Cardiac fibroblast (primary cell): ENCODE measurements at regions not wholly inside any gene's neighbourhood (a gene's known extent, or its start where the extent isn't known, plus 50 kb on each side); places are given as distances from the start of the nearest gene placed in this dataset.
"Not testable (repeated sequence)": the region's sequence is repeated elsewhere in the genome, so short reads cannot be mapped to it uniquely, and the experiment has no call there.

ENCODE experiments used
- DNase-seq, 2 donors: peaks; one replicate each; pipeline versions ENCODE4 v3.0.0 to v3.0.0-alpha.2; 2010; ENCODE audit warnings: low read depth in 2 of 2
- H3K4me3 ChIP-seq, 2 donors: replicated peaks in 1 of 2; 1 replicate in 1 of 2; 2 replicates in 1 of 2; pipeline ENCODE4 v1.5.1; 2011; ENCODE audit warnings: low read depth in 2 of 2, low read length in 2 of 2, mild to moderate bottlenecking in 2 of 2, moderate library complexity in 1 of 2
- TF ChIP-seq, protein P1 (sequence below): IDR thresholded peaks from one replicate; pipeline ENCODE4 v1.5.1; 2011; ENCODE audit warnings: low read depth, mild to moderate bottlenecking, low read length, inconsistent platforms

GRCh38 chr10:21285742-21286331 is 239.6 kb downstream of the SKIDA1 start:
- H3K4me3 ChIP-seq = no peak overlapping the region
- TF ChIP-seq, protein P1, sequence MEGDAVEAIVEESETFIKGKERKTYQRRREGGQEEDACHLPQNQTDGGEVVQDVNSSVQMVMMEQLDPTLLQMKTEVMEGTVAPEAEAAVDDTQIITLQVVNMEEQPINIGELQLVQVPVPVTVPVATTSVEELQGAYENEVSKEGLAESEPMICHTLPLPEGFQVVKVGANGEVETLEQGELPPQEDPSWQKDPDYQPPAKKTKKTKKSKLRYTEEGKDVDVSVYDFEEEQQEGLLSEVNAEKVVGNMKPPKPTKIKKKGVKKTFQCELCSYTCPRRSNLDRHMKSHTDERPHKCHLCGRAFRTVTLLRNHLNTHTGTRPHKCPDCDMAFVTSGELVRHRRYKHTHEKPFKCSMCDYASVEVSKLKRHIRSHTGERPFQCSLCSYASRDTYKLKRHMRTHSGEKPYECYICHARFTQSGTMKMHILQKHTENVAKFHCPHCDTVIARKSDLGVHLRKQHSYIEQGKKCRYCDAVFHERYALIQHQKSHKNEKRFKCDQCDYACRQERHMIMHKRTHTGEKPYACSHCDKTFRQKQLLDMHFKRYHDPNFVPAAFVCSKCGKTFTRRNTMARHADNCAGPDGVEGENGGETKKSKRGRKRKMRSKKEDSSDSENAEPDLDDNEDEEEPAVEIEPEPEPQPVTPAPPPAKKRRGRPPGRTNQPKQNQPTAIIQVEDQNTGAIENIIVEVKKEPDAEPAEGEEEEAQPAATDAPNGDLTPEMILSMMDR = no peak
- peak in 1 of 2 donors; percentile 10 for DNase-seq

DNA sequence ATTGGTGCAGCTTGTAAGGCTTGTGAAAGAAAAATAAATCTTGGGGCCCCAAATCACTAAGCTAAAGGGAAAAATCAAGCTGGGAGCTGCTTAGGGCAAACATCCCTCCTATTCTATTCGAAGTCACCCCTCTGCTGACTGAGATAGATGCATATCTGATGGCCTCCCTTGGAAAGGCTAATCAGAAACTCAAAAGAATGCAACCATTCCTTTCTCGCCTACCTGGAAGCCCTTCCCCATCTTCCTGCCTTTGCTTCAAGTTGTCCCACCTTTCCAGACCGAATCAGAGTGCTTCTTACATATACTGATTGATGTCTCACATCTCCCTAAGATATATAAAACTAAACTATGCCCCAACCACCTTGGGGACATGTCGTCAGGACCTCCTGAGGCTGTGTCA is 240.3 kb downstream of the SKIDA1 start:
- no peak for DNase-seq
- no peak overlapping the region for H3K4me3 ChIP-seq
- TF ChIP-seq, protein P1 = no peak

DNA sequence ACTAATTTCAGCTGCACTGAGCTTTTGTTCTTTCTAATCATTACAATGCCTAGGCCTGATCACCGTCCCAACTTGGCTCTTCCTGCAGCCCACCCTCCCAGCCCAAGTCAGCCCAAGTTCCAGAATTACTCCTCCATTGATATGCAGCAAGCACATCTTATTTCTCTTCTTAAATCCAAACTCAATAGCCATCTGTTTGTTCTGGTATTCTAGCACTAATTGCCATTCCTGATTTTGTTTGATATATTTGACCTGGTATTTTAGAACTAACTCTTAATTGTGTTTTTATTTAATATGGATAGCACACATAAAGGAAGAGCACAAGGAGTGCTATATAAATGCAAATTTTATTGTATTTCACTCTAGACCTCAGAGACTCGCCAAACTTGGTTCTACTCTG is 241.2 kb downstream of the SKIDA1 start:
- H3K4me3 ChIP-seq = no peak overlapping the region
- TF ChIP-seq, protein P1 = no peak
- DNase-seq = no peak

- H3K4me3 ChIP-seq, DNase-seq: not testable (repeated sequence)
These were observed 242.4 kb downstream of the SKIDA1 start for GRCh38 chr10:21283053-21283452.

- TF ChIP-seq, protein P1 = no peak
- DNase-seq = no peak
These were observed 243.6 kb downstream of the SKIDA1 start for GRCh38 chr10:21281765-21282484.

DNA sequence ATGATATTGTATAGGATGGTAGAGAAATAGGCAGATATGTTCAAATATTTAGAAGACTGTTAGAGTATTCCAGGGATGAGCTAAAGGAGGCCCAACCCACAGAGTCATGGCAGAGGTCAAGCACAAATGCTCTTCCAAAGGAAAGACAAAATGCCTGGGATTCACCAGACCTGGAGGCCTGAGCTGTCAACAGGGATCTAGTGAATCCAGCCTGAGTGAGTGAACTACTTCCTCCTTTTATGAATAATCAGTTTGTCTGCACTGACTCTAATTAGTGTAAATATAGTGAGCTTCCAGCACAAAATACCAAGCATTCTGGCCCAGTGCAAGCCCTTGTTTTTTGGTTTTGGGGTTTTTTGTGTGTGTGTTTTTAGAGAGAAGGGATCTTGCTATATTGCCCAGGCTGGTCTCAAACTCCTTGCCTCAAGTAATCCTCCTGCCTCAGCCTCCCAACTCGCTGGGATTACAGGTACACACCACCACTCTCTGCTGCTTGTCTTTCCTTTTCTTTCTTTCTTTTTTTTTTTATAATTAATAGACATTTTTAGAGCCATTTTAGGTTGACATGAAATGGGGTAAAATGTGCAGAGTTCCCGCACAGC is 244.4 kb downstream of the SKIDA1 start:
- H3K4me3 ChIP-seq = no peak overlapping the region
- no peak for DNase-seq
- TF ChIP-seq, protein P1 = no peak

More at GRCh38 chr10:21281765-21282484, 243.6 kb downstream of the SKIDA1 start:
- no peak overlapping the region for H3K4me3 ChIP-seq

- no peak overlapping the region for H3K4me3 ChIP-seq
- TF ChIP-seq, protein P1 = no peak
- DNase-seq = no peak
These were observed 245.4 kb downstream of the SKIDA1 start for GRCh38 chr10:21280037-21280436.
